ENCODE measurements at regions not wholly inside any gene's neighbourhood (a gene's known extent, or its start where the extent isn't known, plus 50 kb on each side); places are given as distances from the start of the nearest gene placed in this dataset.

DNA sequence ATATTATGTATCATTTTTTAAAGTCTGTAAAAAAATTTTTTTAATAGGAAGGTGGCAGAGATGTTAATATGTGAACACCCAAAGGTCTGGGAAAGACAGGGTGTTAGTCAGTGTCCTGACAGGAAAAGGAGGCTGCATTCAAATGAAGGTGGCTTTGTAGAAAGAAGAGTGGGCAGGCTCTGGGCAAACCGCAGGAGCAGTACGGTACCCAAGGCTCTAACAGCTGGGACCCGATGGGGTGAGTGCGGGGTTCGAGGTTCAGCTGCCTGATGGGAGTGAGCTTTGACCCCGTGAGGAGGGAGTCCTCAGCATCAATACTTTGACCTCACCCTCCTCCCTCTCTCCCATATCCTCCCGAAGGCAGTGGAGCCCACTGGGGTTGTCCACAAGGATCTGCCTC lies 142.5 kb downstream of the C11orf91 start:
- TF ChIP-seq EP300 (IDR thresholded peaks at IDR 0.05), result no peak
- TF ChIP-seq POLR2AphosphoS5 (IDR thresholded peaks at IDR 0.05), result no peak
- TF ChIP-seq, protein P1, sequence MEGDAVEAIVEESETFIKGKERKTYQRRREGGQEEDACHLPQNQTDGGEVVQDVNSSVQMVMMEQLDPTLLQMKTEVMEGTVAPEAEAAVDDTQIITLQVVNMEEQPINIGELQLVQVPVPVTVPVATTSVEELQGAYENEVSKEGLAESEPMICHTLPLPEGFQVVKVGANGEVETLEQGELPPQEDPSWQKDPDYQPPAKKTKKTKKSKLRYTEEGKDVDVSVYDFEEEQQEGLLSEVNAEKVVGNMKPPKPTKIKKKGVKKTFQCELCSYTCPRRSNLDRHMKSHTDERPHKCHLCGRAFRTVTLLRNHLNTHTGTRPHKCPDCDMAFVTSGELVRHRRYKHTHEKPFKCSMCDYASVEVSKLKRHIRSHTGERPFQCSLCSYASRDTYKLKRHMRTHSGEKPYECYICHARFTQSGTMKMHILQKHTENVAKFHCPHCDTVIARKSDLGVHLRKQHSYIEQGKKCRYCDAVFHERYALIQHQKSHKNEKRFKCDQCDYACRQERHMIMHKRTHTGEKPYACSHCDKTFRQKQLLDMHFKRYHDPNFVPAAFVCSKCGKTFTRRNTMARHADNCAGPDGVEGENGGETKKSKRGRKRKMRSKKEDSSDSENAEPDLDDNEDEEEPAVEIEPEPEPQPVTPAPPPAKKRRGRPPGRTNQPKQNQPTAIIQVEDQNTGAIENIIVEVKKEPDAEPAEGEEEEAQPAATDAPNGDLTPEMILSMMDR (IDR thresholded peaks at IDR 0.05), result no peak
- TF ChIP-seq POLR2A (IDR thresholded peaks at IDR 0.05), result no peak
- Histone ChIP-seq H3K9me3 (no peaks in the 10 kb centered on the region), H3K4me3 (no peak overlapping the region), H3K27me3 (no peaks in the 10 kb centered on the region), H3K36me3 (no peaks in the 10 kb centered on the region), H3K27ac (no peak overlapping the region), H3K4me1 (no peaks in the 10 kb centered on the region)
- 86% methylated on average over 7 of the region's 7 CpGs for WGBS
- no peak for DNase-seq (ENCODE audit: low spot score in 2 of 2)

GRCh38 chr11:33557201-33557600 lies 143.4 kb downstream of the C11orf91 start:
- TF ChIP-seq POLR2AphosphoS5 (IDR thresholded peaks at IDR 0.05) (no peak), EP300 (IDR thresholded peaks at IDR 0.05) (no peak), POLR2A (IDR thresholded peaks at IDR 0.05) (no peak)
- TF ChIP-seq, protein P1 (IDR thresholded peaks at IDR 0.05), result no peak
- DNase-seq (ENCODE audit: low spot score in 2 of 2), result no peak
- Histone ChIP-seq H3K27ac (no peak overlapping the region), H3K4me3 (no peak overlapping the region), H3K36me3 (no peaks in the 10 kb centered on the region), H3K4me1 (no peaks in the 10 kb centered on the region), H3K27me3 (no peaks in the 10 kb centered on the region), H3K9me3 (no peaks in the 10 kb centered on the region)
- WGBS, result 34% methylated on average over 1 of the region's 1 CpG

- DNase-seq (ENCODE audit: low spot score in 2 of 2), result no peak
- H3K36me3 ChIP-seq, result no peaks in the 10 kb centered on the region
- H3K4me3 ChIP-seq, result no peak overlapping the region
- H3K27me3 ChIP-seq, result peaks cover 2% of the 10 kb centered on the region
- WGBS, result 92% methylated on average over 7 of the region's 7 CpGs
- TF ChIP-seq EP300 (IDR thresholded peaks at IDR 0.05) (no peak), POLR2AphosphoS5 (IDR thresholded peaks at IDR 0.05) (no peak), POLR2A (IDR thresholded peaks at IDR 0.05) (no peak)
- TF ChIP-seq, protein P1 (IDR thresholded peaks at IDR 0.05), result no peak
- no peaks in the 10 kb centered on the region for H3K9me3 ChIP-seq
- H3K27ac ChIP-seq, result no peak overlapping the region
- no peaks in the 10 kb centered on the region for H3K4me1 ChIP-seq
Measured at GRCh38 chr11:33554219-33554618, 146.4 kb downstream of the C11orf91 start.

- Histone ChIP-seq H3K36me3 (no peaks in the 10 kb centered on the region), H3K27ac (no peak overlapping the region), H3K27me3 (peaks cover 2% of the 10 kb centered on the region), H3K4me3 (no peak overlapping the region), H3K4me1 (no peaks in the 10 kb centered on the region), H3K9me3 (no peaks in the 10 kb centered on the region)
- DNase-seq (ENCODE audit: low spot score in 2 of 2), result no peak
- 45% methylated on average over 1 of the region's 1 CpG for WGBS
- no peak for TF ChIP-seq EP300 (IDR thresholded peaks at IDR 0.05)
Measured at GRCh38 chr11:33553486-33553885, 147.1 kb downstream of the C11orf91 start.

DNA sequence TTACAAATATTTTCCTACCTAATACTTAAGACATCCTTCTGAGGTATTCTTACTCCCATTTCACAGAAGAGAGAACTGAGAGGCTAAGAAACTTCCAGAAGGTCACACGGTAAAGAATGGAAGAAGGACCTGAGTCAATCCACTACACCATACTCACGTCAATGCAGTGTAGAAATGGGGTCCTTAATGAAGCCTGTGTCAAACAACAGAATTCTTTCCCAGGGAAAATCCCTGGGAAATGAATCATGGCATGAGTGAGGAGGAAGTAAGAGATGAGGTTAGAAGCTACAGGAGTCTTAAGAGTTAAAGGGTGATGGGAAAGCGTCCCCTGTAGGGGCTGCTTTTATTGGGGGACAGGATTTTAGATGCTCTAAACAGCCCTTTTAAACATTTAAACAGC lies 147.9 kb downstream of the C11orf91 start:
- H3K4me3 ChIP-seq, result no peak overlapping the region
- no peaks in the 10 kb centered on the region for H3K4me1 ChIP-seq
- H3K9me3 ChIP-seq, result no peaks in the 10 kb centered on the region
- H3K36me3 ChIP-seq, result no peaks in the 10 kb centered on the region
- no peak overlapping the region for H3K27ac ChIP-seq
- 86% methylated on average over 3 of the region's 3 CpGs for WGBS
- TF ChIP-seq POLR2AphosphoS5 (IDR thresholded peaks at IDR 0.05), result no peak
- no peak for TF ChIP-seq POLR2A (IDR thresholded peaks at IDR 0.05)
- TF ChIP-seq EP300 (IDR thresholded peaks at IDR 0.05), result no peak
- TF ChIP-seq, protein P1 (IDR thresholded peaks at IDR 0.05), result no peak
- no peak for DNase-seq (ENCODE audit: low spot score in 2 of 2)
- H3K27me3 ChIP-seq, result peaks cover 2% of the 10 kb centered on the region

DNA sequence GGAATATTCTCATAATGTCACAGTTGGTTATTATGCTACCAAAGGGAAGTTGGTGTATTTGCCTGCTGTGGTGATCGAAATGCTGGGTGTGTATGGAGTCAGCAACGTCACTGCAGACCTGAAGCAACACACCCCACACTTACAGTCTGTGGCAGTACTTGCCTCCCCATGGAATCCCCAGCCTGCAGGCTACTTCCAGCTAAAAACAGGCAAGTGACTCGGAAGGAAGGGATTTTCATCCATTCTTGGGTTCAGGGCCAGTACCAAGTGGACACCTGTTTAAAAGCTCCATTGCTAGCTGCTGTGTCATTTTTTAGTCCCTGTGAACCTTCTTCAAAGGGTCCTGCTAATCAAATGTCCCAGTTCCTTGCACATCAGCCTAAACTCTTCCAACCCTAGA lies 149.6 kb downstream of the C11orf91 start:
- no peak overlapping the region for H3K27ac ChIP-seq
- no peak for TF ChIP-seq POLR2AphosphoS5 (IDR thresholded peaks at IDR 0.05)
- TF ChIP-seq POLR2A (IDR thresholded peaks at IDR 0.05), result no peak
- TF ChIP-seq, protein P1 (IDR thresholded peaks at IDR 0.05), result no peak
- TF ChIP-seq EP300 (IDR thresholded peaks at IDR 0.05), result no peak
- H3K4me1 ChIP-seq, result no peaks in the 10 kb centered on the region
- 76% methylated on average over 3 of the region's 3 CpGs for WGBS
- H3K27me3 ChIP-seq, result peaks cover 2% of the 10 kb centered on the region
- H3K9me3 ChIP-seq, result no peaks in the 10 kb centered on the region
- DNase-seq (ENCODE audit: low spot score in 2 of 2), result no peak
- H3K36me3 ChIP-seq, result no peaks in the 10 kb centered on the region
- no peak overlapping the region for H3K4me3 ChIP-seq

Data from suprapubic skin (tissue), 4 donors.